GM13977 (cell line): ENCODE measurements at regions not wholly inside any gene's neighbourhood (a gene's known extent, or its start where the extent isn't known, plus 50 kb on each side); places are given as distances from the start of the nearest gene placed in this dataset.

ENCODE experiments used
- DNase-seq: peaks from one replicate; pipeline ENCODE4 v3.0.0; 2012; ENCODE audit warnings: low spot score
- in situ Hi-C: fragments of 300-500 bp; cut with MboI; formaldehyde crosslinking; loops from one replicate; pipeline ENCODE4 v1.12.0; 2022; ENCODE audit warnings: low sequenced_read_pairs, low pct_unique_long_range_greater_than_20kb, mixed read lengths, inconsistent platforms; ENCODE audit not compliant: unreplicated experiment
- TF ChIP-seq, protein P1 (sequence below): IDR thresholded peaks from 2 replicates; pipeline ENCODE4 v1.5.1; 2012; ENCODE audit warnings: mild to moderate bottlenecking, control low read depth; ENCODE audit not compliant: insufficient read depth; ENCODE audit errors: extremely low read depth, missing control alignments

GRCh38 chr20:61126369-61127195, 125.5 kb upstream of the CDH4 start:
- TF ChIP-seq, protein P1, sequence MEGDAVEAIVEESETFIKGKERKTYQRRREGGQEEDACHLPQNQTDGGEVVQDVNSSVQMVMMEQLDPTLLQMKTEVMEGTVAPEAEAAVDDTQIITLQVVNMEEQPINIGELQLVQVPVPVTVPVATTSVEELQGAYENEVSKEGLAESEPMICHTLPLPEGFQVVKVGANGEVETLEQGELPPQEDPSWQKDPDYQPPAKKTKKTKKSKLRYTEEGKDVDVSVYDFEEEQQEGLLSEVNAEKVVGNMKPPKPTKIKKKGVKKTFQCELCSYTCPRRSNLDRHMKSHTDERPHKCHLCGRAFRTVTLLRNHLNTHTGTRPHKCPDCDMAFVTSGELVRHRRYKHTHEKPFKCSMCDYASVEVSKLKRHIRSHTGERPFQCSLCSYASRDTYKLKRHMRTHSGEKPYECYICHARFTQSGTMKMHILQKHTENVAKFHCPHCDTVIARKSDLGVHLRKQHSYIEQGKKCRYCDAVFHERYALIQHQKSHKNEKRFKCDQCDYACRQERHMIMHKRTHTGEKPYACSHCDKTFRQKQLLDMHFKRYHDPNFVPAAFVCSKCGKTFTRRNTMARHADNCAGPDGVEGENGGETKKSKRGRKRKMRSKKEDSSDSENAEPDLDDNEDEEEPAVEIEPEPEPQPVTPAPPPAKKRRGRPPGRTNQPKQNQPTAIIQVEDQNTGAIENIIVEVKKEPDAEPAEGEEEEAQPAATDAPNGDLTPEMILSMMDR, result no peak
- in situ Hi-C loops, result no loop called here
- no peak for DNase-seq

DNA sequence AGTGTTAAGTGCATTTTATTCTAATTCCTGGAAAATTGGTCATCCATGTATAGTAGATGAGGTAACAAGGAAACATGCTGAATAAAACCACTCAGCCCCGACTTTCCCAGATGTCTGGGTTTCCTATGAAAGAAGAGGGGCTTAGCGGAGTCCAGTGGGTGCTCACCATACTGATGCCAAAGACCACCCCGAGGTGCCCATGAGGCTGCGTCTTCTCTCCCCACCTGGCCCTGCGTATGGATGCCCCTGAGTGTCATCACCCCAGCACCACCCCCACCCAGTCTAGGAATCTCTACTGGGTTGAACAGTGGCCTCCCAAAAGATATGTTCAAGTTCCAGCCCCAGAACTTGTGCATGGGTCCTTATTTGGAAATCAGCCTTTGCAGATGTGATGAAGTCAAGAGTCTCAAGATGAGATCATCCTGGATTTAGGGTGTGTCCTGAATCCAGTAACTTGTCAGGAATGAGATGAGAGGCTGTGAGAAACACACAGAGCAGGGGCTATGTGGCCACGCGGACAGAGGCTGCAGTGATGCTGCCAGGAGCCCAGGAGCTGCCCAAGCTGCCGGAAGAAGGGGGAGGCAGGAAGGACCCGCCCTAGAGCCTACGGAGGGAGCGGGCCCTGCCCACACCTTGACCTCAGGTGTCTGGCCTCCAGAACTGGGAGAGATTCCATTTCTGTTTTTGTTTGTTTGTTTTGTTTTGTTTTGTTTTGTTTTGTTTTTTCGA, 124.6 kb upstream of the CDH4 start:
- DNase-seq, result no peak
- TF ChIP-seq, protein P1, result no peak
- in situ Hi-C loops, result no loop called here

- no peak for DNase-seq
- TF ChIP-seq, protein P1, result no peak
- in situ Hi-C loops, result no loop called here
Measured at GRCh38 chr20:61128701-61129269, 123.3 kb upstream of the CDH4 start.

GRCh38 chr20:61129311-61129710, 122.8 kb upstream of the CDH4 start:
- TF ChIP-seq, protein P1, result no peak
- no peak for DNase-seq
- in situ Hi-C loops, result no loop called here

DNA sequence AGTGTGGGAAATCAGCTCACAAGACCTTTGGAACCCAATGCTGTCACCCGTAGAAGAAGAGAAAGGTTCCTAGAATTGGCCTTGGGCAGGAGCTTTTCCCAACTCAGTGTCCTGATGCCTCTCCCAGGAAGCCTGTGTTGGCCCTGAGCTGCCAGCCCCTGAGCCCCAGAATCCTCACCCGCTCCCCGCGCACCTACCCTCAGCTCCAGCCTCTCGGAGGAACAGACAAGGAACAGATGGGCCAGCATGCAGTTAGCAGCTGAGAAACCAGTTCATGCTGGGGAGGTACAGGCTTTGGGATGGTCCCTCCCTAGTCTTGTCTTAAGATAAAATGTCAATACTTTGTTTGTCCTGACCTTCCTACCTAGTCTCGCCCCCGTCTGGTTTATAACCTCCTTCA, 121.9 kb upstream of the CDH4 start:
- no peak for DNase-seq
- TF ChIP-seq, protein P1, result no peak
- in situ Hi-C loops, result no loop called here

- TF ChIP-seq, protein P1, result no peak
- no peak for DNase-seq
- in situ Hi-C loops, result no loop called here
Measured at GRCh38 chr20:61131944-61132343, 120.1 kb upstream of the CDH4 start.
